Midbrain (tissue), 1 donor: ENCODE measurements at regions not wholly inside any gene's neighbourhood (a gene's known extent, or its start where the extent isn't known, plus 50 kb on each side); places are given as distances from the start of the nearest gene placed in this dataset.
A peak's percentile ranks its signal among the peaks of the same experiment; 100 is the strongest.
"Not testable (repeated sequence)": the region's sequence is repeated elsewhere in the genome, so short reads cannot be mapped to it uniquely, and the experiment has no call there.

Experiments used
- DNase-seq: peaks from one replicate; lab custom pipeline; 2025; lab: John Stamatoyannopoulos, UW

GRCh38 chr4:14912426-14912825, 89.9 kb upstream of the CPEB2 start:
- no peak for DNase-seq

GRCh38 chr4:14915018-14915417, 87.3 kb upstream of the CPEB2 start:
- no peak for DNase-seq

GRCh38 chr4:14916554-14917297, 85.6 kb upstream of the CPEB2 start:
- DNase-seq: no peak

GRCh38 chr4:14917298-14917633, 85.0 kb upstream of the CPEB2 start:
- DNase-seq: no peak

GRCh38 chr4:14918336-14918735, 83.9 kb upstream of the CPEB2 start:
- peak; percentile 52 for DNase-seq

GRCh38 chr4:14919785-14920184, 82.5 kb upstream of the CPEB2 start:
- DNase-seq: no peak

- no peak for DNase-seq
Observed at GRCh38 chr4:14920237-14920636, 82.0 kb upstream of the CPEB2 start.

- no peak for DNase-seq
Observed at GRCh38 chr4:14920759-14921320, 81.4 kb upstream of the CPEB2 start.

- not testable (repeated sequence) for DNase-seq
Observed at GRCh38 chr4:14921781-14922180, 80.5 kb upstream of the CPEB2 start.

GRCh38 chr4:14924076-14924811, 78.0 kb upstream of the CPEB2 start:
- no peak for DNase-seq

- DNase-seq: no peak
Observed at GRCh38 chr4:14924812-14925344, 77.4 kb upstream of the CPEB2 start.

GRCh38 chr4:14925471-14925870, 76.8 kb upstream of the CPEB2 start:
- DNase-seq: no peak

GRCh38 chr4:14926368-14926767, 75.9 kb upstream of the CPEB2 start:
- DNase-seq: no peak

GRCh38 chr4:14928035-14928434, 74.2 kb upstream of the CPEB2 start:
- peak; percentile 14 for DNase-seq

GRCh38 chr4:14929669-14930068, 72.6 kb upstream of the CPEB2 start:
- DNase-seq: no peak

- no peak for DNase-seq
Observed at GRCh38 chr4:14934704-14935390, 67.4 kb upstream of the CPEB2 start.

GRCh38 chr4:14943749-14944148, 58.5 kb upstream of the CPEB2 start:
- no peak for DNase-seq

- no peak for DNase-seq
Observed at GRCh38 chr4:14952352-14952751, 49.9 kb upstream of the CPEB2 start.
